ENCODE measurements at regions not wholly inside any gene's neighbourhood (a gene's known extent, or its start where the extent isn't known, plus 50 kb on each side); places are given as distances from the start of the nearest gene placed in this dataset.

DNA sequence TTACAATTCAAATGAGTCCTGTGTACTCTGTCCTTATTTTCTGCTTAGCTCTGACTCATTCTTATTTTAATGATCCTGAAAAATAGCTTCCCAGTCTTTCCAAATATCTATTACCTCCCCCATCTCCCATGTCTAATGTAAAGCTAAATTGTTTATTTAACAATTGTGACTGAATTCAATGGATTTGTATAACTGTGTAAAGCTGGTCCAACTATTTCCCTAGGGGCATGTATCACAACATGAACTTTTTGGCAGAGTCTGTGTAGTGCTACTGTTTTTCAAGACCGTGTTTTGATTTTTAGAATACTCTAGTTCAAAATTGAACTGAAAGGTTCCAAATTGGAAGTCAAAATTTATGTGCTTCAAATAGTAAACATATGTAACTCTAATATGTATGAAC is 67.8 kb downstream of the SPCS3 start:
- TF ChIP-seq, protein P1, sequence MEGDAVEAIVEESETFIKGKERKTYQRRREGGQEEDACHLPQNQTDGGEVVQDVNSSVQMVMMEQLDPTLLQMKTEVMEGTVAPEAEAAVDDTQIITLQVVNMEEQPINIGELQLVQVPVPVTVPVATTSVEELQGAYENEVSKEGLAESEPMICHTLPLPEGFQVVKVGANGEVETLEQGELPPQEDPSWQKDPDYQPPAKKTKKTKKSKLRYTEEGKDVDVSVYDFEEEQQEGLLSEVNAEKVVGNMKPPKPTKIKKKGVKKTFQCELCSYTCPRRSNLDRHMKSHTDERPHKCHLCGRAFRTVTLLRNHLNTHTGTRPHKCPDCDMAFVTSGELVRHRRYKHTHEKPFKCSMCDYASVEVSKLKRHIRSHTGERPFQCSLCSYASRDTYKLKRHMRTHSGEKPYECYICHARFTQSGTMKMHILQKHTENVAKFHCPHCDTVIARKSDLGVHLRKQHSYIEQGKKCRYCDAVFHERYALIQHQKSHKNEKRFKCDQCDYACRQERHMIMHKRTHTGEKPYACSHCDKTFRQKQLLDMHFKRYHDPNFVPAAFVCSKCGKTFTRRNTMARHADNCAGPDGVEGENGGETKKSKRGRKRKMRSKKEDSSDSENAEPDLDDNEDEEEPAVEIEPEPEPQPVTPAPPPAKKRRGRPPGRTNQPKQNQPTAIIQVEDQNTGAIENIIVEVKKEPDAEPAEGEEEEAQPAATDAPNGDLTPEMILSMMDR (IDR thresholded peaks at IDR 0.05; ENCODE audit: low read length) = no peak
- no peak for TF ChIP-seq EZH2 (optimal IDR thresholded peaks at IDR 0.05; ENCODE audit: low read depth, low read length)
